GM19351 (cell line): ENCODE measurements at regions not wholly inside any gene's neighbourhood (a gene's known extent, or its start where the extent isn't known, plus 50 kb on each side); places are given as distances from the start of the nearest gene placed in this dataset.
A peak's percentile ranks its signal among the peaks of the same experiment; 100 is the strongest.
"Not testable (repeated sequence)": the region's sequence is repeated elsewhere in the genome, so short reads cannot be mapped to it uniquely, and the experiment has no call there.

Experiments
- ATAC-seq: cut with Tn5 transposase; IDR thresholded peaks from one replicate; pipeline ENCODE4 v1.9.1; 2021; ENCODE audit warnings: mild to moderate bottlenecking, moderate library complexity; ENCODE audit not compliant: unreplicated experiment

DNA sequence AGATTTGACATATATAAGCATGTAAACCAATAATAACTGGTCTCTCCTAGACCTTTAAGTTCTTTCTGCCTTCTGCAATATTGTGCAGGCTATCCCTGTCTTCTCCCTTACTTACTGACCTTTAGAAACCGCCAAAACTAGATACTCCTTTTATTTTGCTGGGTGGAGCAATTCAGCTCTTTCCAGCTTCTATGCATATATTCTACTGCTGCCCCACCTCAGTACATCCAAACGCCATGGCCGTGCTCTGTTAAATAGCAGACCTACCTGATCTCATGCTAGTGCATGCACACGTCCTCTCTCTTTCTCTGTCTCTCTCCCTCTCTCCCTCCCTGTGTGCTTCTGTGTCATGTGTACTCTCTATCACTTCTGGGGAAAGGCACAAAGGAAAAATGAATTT is 76.7 kb upstream of the CAPRIN1 start:
- ATAC-seq, result no peak

GRCh38 chr11:33971530-33971929 is 79.7 kb upstream of the LMO2 start:
- not testable (repeated sequence) for ATAC-seq

DNA sequence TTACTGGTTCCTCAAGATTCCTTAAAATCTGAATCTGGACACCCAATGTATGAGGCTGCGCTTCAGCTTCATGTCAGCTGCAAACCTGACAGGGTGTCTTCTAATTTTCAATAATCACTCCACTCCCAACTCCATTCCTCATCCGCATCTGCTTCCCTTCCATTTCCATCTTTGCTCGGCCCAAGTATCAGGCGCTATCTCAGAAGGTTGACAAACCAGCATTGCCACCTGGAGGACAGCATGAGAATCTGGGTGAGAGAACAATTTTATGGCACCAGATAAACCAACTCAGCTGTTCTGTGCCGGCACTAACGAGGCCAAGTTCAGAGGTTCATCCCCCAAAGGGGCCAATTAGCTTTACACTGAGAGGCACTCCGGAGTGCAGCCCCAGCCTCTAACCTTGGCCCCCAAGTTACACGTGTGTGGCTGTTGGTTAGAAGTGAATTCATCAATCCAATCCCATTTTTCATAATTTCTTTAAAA is 79.1 kb upstream of the LMO2 start:
- peak; percentile 59 for ATAC-seq

DNA sequence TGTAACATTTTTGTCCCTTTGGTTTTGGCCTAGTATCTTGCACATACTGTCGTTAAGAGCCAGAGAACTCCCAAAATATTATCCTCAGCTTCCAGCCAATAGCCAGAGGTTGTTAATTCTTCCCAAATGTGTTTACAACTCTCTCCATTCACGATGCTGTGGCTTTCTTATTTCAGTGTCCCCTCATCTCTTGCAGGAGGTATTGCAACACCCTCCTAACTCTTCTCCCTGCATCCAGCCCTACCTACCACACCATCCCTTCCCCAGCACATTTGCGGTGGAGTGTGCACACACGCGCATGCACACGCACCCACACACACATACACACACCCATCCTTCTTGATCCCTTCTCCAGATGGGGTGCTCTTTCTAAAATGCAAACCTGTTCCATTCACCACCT is 75.6 kb upstream of the LMO2 start:
- no peak for ATAC-seq

DNA sequence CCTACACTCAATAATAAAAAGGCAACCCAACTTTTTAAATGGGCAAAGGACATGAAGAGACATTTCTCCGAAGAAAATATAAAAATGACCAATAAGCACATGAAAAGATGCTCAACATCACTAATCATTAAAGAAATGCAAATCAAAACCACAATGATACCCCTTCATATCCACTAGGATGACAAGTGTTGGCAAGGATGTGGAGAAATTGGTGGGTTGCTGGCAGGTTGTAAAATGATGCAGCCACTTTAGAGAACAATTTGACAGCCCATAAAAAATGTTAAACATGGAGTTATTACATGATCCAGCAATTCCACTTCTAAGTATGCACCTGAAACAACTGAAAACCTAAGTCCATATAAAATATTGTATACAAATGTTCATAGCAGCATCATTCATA is 73.2 kb upstream of the LMO2 start:
- no peak for ATAC-seq

GRCh38 chr11:33959855-33960400 is 68.1 kb upstream of the LMO2 start:
- no peak for ATAC-seq

DNA sequence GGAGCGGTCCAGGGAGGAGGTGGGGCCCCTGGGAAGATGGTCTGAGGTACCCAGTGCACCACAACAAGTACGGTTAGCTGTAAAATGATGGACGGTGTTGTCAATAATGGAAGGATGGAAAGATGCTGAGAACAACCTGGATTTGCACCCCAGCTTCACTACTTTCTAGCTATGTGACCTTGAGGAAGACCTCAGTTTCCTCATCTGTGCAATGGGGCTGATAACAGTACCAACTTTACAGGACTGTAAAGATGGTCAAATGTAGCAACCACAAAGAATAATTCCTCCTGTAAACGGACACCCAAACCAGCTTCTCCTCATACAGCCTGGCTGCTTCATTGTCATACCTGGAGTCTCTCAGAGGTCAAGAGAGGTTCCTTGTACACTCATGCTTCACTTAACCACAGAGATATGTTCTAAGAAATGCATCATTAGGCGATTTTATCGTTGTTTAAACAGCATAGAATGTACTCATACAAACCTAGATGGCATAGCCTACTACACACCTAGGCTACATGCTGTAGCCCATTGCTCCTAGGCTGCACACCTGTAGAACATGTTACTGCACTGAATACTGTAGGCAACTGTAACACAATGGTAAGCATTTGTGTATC is 65.5 kb upstream of the LMO2 start:
- no peak for ATAC-seq

- ATAC-seq, result no peak
Measured at GRCh38 chr11:33956611-33957010, 64.7 kb upstream of the LMO2 start.

DNA sequence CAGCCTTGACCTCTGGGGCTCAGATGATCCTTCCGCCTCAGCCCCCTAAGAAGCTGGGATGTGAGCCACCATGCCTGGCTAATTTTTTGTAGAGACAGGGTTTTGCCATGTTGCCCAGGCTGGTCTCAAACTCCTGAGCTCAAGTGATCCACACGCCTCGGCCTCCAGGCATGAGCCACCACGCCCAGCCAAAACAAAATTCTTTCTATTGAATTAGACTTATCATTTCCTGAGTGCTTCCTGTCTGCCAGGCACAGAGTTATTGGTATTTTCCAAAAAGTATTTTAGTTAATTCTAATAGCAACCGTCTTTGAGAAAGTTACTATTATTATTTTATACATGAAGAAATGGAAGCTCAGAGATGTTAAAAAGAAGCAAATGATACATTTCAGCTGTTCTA is 61.4 kb upstream of the LMO2 start:
- no peak for ATAC-seq

DNA sequence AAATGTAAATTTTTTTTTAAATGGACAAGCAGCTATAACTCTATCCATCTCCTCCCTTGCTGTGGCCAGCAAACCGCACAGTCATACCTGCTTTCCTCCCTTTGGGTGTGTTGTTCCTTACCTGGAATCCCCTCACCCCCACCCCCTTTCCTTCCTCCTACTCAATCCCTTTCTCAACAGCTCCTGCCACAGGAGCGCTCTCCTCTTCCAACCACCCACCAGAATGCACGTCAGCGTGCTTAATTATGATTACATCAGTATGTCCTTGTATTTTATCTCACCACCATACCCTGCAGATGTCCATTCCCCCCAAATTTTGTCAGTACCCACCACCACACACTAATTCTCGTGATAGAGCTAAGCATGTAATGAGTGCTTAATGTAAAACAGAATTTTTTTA is 60.9 kb upstream of the LMO2 start:
- no peak for ATAC-seq

GRCh38 chr11:33949252-33949913 is 57.5 kb upstream of the LMO2 start:
- no peak for ATAC-seq

GRCh38 chr11:33948494-33948893 is 56.6 kb upstream of the LMO2 start:
- ATAC-seq, result no peak

DNA sequence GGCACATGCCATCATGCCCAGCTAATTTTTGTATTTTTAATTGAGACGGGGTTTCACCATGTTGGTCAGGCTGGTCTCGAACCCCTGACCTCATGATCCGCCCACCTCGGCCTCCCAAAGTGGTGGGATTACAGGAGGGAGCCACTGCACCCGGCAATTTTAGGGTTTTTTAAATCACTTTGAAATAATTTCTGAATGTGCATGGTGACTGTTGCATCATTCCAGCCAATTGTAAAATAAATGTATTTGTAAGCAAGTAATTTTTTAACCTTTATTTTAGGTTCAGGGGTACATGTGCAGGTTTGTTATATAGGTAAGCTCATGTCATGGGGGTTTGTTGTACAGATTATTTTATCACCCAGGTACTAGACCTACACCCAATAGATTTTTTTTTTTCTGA is 56.0 kb upstream of the LMO2 start:
- not testable (repeated sequence) for ATAC-seq

DNA sequence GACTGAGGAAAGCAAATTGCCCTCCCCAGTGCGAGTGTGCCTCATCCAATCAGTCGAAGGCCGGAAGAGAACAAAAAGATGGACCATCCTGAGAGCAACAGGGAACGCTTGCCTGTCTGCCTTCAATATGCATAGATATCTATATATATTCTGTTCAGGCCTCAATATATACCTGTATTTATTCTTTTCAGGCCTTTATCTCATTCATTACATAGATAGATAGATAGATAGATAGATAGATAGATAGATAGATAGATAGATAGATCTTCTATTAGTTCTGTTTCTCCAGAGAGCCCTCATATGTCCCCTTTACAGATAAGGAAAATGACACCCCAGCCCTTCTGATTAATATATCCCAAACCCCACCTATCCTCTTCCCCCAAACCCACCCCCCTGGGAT is 55.1 kb upstream of the LMO2 start:
- ATAC-seq, result no peak

DNA sequence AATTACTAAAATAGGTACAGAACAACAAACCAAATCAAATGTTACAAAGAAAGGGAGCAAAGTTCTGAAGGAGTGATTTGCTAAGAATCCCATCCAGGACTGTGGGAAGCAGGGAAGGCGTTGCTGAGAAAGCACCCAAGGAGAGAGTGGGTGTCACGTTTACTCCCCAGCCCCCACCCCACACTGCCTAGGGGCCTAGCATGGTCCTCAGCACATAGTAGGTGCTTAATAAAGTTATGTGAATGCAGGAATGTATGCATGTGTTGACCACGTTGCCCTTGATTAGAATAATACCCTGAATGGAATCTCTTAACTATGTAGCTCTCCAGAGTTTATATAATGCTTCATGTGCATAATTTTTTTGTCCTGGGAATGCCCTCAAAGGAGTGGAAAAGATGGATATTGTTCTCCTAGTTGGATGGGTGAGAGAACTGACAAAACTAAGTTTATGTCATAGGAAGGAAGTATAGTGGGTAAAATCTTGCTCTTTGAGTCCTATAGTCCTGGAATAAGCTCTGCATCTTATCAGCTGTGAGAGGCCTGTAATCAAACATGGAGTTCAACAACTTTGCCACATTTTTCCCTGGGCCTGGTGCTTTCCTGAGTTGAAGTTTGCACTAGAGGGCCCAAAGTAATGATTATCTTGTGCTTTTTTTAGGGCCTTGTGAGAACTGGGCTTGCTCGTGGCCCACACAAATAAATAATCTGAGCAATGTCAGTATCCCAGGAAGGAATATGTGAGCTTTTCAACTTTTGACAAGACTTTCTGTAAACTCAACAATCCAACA is 53.8 kb upstream of the LMO2 start:
- ATAC-seq, result no peak

GRCh38 chr11:33944693-33945424 is 53.0 kb upstream of the LMO2 start:
- ATAC-seq, result no peak

- no peak for ATAC-seq
Measured at GRCh38 chr11:33944345-33944692, 52.4 kb upstream of the LMO2 start.

- peak; percentile 59 for ATAC-seq
Measured at GRCh38 chr11:33942954-33943353, 51.1 kb upstream of the LMO2 start.

- peak; percentile 49 for ATAC-seq
Measured at GRCh38 chr11:33941637-33942160, 49.8 kb upstream of the LMO2 start.
